Cardiac muscle cell (in vitro differentiated cells and primary cell): ENCODE measurements at regions not wholly inside any gene's neighbourhood (a gene's known extent, or its start where the extent isn't known, plus 50 kb on each side); places are given as distances from the start of the nearest gene placed in this dataset.
"Not testable (repeated sequence)": the region's sequence is repeated elsewhere in the genome, so short reads cannot be mapped to it uniquely, and the experiment has no call there.

ENCODE experiments used
- DNase-seq, 2 donors: peaks; one replicate each; pipeline versions ENCODE4 v3.0.0 to v3.0.0-alpha.2; 2010 to 2017; ENCODE audit warnings: low read depth in 1 of 2, low spot score in 1 of 2
- H3K27ac ChIP-seq: fragments of 200-600 bp; sonication (generic); 2 replicates; pipeline ENCODE4 v1.5.1; 2016
- H3K27me3 ChIP-seq: fragments of 200-600 bp; sonication (generic); 2 replicates; pipeline ENCODE4 v1.6.0; 2016; ENCODE audit warnings: control low read depth
- H3K36me3 ChIP-seq: fragments of 200-600 bp; sonication (generic); 2 replicates; pipeline ENCODE4 v1.5.1; 2016; ENCODE audit warnings: control low read depth
- H3K4me1 ChIP-seq: fragments of 200-600 bp; sonication (generic); 2 replicates; pipeline ENCODE4 v1.8.1; 2017; ENCODE audit warnings: low read depth, mild to moderate bottlenecking, mixed run types
- H3K4me3 ChIP-seq: fragments of 200-600 bp; sonication (generic); 2 replicates; pipeline ENCODE4 v1.5.1; 2016; ENCODE audit warnings: mild to moderate bottlenecking
- H3K9me3 ChIP-seq: fragments of 200-600 bp; sonication (generic); 2 replicates; pipeline ENCODE4 v1.5.1; 2017; ENCODE audit warnings: low read depth, mild to moderate bottlenecking, control low read depth
- TF ChIP-seq, protein P1 (sequence below): IDR thresholded peaks from 2 replicates; pipeline ENCODE4 v1.5.1; 2012; ENCODE audit warnings: low read depth, mild to moderate bottlenecking, low read length

DNA sequence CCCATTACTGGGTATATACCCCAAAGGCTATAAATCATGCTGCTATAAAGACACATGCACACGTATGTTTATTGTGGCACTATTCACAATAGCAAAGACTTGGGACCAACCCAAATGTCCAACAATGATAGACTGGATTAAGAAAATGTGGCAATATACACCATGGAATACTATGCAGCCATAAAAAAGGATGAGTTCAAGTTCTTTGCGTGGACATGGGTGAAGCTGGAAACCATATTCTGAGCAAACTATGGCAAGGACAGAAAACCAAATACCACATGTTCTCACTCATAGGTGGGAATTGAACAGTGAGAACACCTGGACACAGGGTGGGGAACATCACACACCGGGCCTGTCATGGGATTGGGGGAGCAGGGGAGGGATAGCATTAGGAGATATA, 54.4 kb upstream of the MUCL1 start:
- not testable (repeated sequence) for DNase-seq, H3K27me3 ChIP-seq, H3K9me3 ChIP-seq, H3K36me3 ChIP-seq, H3K27ac ChIP-seq, H3K4me3 ChIP-seq, H3K4me1 ChIP-seq

DNA sequence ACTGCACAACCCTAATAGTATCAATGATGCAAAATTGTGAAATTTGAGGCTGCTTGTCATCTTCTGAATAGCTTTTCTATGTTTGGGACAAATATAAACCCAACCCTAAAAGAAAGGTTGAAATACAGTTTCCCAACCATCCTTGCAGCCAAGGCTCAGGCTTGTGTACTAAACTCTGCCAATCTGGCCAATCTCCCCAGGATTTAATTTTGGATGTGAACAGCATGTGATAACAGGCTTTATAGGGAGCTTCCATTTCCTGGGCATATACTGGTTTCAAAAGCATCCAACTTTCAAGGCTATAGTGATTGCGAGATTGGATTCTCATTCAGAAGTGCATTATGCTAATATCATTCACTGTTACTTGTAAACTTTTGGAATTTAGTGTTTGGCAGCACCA, 55.7 kb upstream of the MUCL1 start:
- no peak for DNase-seq
- Histone ChIP-seq H3K36me3 (no peaks in the 10 kb centered on the region), H3K4me1 (no peaks in the 10 kb centered on the region), H3K27ac (no peak overlapping the region), H3K9me3 (no peaks in the 10 kb centered on the region), H3K4me3 (no peak overlapping the region), H3K27me3 (no peaks in the 10 kb centered on the region)
- TF ChIP-seq, protein P1, sequence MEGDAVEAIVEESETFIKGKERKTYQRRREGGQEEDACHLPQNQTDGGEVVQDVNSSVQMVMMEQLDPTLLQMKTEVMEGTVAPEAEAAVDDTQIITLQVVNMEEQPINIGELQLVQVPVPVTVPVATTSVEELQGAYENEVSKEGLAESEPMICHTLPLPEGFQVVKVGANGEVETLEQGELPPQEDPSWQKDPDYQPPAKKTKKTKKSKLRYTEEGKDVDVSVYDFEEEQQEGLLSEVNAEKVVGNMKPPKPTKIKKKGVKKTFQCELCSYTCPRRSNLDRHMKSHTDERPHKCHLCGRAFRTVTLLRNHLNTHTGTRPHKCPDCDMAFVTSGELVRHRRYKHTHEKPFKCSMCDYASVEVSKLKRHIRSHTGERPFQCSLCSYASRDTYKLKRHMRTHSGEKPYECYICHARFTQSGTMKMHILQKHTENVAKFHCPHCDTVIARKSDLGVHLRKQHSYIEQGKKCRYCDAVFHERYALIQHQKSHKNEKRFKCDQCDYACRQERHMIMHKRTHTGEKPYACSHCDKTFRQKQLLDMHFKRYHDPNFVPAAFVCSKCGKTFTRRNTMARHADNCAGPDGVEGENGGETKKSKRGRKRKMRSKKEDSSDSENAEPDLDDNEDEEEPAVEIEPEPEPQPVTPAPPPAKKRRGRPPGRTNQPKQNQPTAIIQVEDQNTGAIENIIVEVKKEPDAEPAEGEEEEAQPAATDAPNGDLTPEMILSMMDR = no peak

DNA sequence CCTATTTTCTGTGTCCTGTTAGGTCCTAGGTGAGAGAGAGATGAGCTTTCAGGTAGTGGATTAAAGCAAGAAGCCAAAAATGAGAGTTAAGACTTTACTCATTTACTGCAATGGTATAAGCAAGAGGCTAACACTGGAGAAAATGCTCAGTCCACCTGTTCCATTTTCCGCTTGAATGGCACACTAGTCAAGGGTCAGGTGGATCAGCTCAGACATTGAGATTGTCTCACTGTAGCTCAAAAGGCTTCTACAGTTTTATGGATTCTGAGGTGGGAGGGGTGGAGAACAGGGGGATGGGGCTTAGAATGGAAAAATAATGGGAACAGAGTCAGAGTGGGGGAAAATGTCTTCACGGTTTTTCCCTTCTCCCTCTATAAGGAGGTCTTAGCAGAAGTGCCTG, 57.3 kb upstream of the MUCL1 start:
- no peaks in the 10 kb centered on the region for H3K27me3 ChIP-seq
- no peaks in the 10 kb centered on the region for H3K9me3 ChIP-seq
- H3K36me3 ChIP-seq = no peaks in the 10 kb centered on the region
- H3K4me1 ChIP-seq = no peaks in the 10 kb centered on the region
- DNase-seq = no peak
- H3K27ac ChIP-seq = no peak overlapping the region
- TF ChIP-seq, protein P1 = no peak
- H3K4me3 ChIP-seq = no peak overlapping the region

DNA sequence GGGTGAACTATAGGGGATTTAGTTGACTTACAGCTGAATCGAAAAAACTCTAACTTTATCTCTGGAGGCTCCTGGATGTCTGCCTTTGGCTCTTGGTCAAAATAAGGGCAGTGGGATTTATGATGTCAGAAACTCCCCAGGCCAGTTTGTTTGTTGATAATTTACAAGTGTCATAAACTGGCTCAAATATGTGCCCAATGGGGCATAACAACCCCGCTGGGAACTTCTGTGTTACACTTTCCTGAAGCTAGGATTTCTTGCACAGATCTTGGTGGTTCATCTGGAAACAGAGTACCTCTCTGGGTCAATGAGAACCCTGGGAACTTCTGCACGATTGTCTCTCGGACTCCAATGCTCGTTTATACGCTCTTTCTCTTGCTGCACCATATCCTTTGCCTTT, 58.7 kb upstream of the MUCL1 start:
- TF ChIP-seq, protein P1 = no peak
- no peaks in the 10 kb centered on the region for H3K27me3 ChIP-seq
- no peak for DNase-seq

DNA sequence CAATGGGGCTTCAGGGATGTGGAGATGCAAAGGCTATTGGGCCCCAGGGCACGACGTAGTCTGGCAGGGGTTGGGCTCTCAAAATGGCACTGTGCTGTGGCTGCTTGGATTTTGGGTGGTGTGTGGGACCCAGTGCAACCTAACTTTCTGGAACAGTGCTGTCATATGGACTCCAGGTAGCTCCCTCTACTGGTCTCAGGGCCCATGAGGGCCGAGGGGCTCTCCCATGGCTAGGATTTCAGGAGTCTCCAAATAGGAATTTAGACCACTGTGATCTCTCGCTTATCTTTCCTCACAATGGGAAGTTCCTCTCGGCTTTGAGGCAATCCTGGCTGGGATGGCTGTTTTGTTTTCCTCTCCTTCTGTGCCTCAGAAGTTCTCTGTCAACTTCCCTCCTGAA, 68.2 kb upstream of the MUCL1 start:
- H3K4me1 ChIP-seq = no peaks in the 10 kb centered on the region
- no peaks in the 10 kb centered on the region for H3K36me3 ChIP-seq
- no peaks in the 10 kb centered on the region for H3K9me3 ChIP-seq
- no peak overlapping the region for H3K4me3 ChIP-seq
- no peak overlapping the region for H3K27ac ChIP-seq
- TF ChIP-seq, protein P1 = no peak
- DNase-seq = no peak
- no peaks in the 10 kb centered on the region for H3K27me3 ChIP-seq

More for the DNA sequence above, 58.7 kb upstream of the MUCL1 start:
- Histone ChIP-seq H3K4me1 (no peaks in the 10 kb centered on the region), H3K27ac (no peak overlapping the region), H3K4me3 (no peak overlapping the region), H3K9me3 (no peaks in the 10 kb centered on the region), H3K36me3 (no peaks in the 10 kb centered on the region)

DNA sequence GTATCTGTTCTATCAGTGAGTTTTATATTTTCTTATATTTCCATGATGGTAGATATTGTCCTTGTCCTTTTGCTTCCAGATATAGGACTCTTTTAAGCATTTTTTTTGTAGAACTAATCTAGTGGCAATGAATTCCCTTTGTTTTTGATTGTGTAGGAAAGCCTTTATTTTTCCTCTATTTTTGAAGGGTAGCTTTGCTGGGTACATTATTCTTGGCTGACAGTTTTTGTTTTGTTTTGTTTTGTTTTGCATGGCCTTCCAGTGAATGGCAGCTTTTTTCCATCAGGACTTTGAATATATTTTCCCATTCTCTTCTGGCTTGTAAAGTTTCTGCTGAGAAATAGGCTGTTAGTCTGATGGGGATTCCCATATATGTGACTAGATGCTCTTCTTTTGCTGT, 70.2 kb upstream of the MUCL1 start:
- Histone ChIP-seq H3K27ac (no peak overlapping the region), H3K4me1 (no peaks in the 10 kb centered on the region), H3K36me3 (no peaks in the 10 kb centered on the region), H3K27me3 (no peaks in the 10 kb centered on the region), H3K9me3 (no peaks in the 10 kb centered on the region), H3K4me3 (no peak overlapping the region)
- DNase-seq = no peak
- TF ChIP-seq, protein P1 = no peak

DNA sequence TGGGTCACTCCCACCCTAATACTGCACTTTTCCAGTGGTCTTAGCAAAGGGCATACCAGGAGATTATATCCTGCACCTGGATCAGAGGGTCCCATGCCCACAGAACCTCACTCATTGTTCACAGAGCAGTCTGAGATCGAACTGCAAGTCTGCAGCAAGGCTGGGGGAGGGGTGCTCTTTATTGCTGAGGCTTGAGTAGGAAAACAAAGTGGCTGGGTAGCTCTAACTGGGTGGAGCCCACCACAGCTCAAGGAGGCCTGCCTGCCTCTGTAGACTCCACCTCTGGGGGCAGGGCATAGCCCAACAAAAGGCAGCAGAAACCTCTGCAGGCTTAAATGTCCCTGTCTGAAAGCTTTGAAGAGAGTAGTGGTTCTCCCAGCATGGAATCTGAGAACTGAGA, 77.3 kb upstream of the MUCL1 start:
- H3K27me3 ChIP-seq, H3K36me3 ChIP-seq, H3K9me3 ChIP-seq, H3K4me1 ChIP-seq, H3K4me3 ChIP-seq, H3K27ac ChIP-seq, DNase-seq: not testable (repeated sequence)
